ENCODE measurements at regions not wholly inside any gene's neighbourhood (a gene's known extent, or its start where the extent isn't known, plus 50 kb on each side); places are given as distances from the start of the nearest gene placed in this dataset.
"Not testable (repeated sequence)": the region's sequence is repeated elsewhere in the genome, so short reads cannot be mapped to it uniquely, and the experiment has no call there.

- H3K36me3 Mint-ChIP-seq (ENCODE audit: unreplicated experiment), result no peaks in the 10 kb centered on the region
- no peak for TF ChIP-seq CTCF (IDR thresholded peaks at IDR 0.05; ENCODE audit: partially characterized antibody, unreplicated experiment)
These were observed 1674.1 kb upstream of the B3GALT2 start for GRCh38 chr1:194860248-194861201.

DNA sequence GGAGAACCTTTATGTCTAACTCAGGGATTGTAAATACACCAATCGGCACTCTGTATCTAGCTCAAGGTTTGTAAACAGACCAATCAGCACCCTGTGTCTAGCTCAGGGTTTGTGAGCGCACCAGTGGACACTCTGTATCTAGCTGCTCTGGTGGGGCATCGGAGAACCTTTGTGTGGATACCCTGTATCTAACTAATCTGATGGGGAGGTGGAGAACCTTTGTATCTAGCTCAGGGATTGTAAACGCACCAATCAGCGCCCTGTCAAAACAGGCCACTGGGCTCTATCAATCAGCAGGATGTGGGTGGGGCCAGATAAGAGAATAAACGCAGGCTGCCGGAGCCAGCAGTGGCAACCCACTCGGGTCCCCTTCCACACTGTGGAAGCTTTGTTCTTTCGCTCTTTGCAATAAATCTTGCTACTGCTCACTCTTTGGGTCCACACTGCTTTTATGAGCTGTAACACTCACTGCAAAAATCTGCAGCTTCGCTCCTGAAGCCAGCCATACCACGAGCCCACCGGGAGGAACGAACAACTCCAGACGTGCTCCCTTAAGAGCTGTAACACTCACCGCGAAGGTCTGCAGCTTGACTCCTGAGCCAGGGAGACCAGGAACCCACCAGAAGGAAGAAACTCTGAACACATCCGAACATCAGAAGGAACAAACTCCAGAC, 1673.2 kb upstream of the B3GALT2 start:
- H3K9me3 Mint-ChIP-seq (ENCODE audit: unreplicated experiment); H3K27me3 Mint-ChIP-seq (ENCODE audit: unreplicated experiment); H3K4me3 Mint-ChIP-seq (ENCODE audit: unreplicated experiment); H3K27ac Mint-ChIP-seq (ENCODE audit: unreplicated experiment); H3K36me3 Mint-ChIP-seq (ENCODE audit: unreplicated experiment); H3K4me1 Mint-ChIP-seq (ENCODE audit: low read depth, unreplicated experiment); DNase-seq: not testable (repeated sequence)

More at GRCh38 chr1:194860248-194861201, 1674.1 kb upstream of the B3GALT2 start:
- no peak for DNase-seq
- Mint-ChIP-seq H3K27me3 (ENCODE audit: unreplicated experiment) (no peaks in the 10 kb centered on the region), H3K27ac (ENCODE audit: unreplicated experiment) (no peak overlapping the region), H3K9me3 (ENCODE audit: unreplicated experiment) (no peaks in the 10 kb centered on the region), H3K4me3 (ENCODE audit: unreplicated experiment) (no peak overlapping the region), H3K4me1 (ENCODE audit: low read depth, unreplicated experiment) (no peaks in the 10 kb centered on the region)

- H3K9me3 Mint-ChIP-seq (ENCODE audit: unreplicated experiment); H3K27ac Mint-ChIP-seq (ENCODE audit: unreplicated experiment); H3K4me3 Mint-ChIP-seq (ENCODE audit: unreplicated experiment); H3K27me3 Mint-ChIP-seq (ENCODE audit: unreplicated experiment); DNase-seq; H3K4me1 Mint-ChIP-seq (ENCODE audit: low read depth, unreplicated experiment); H3K36me3 Mint-ChIP-seq (ENCODE audit: unreplicated experiment): not testable (repeated sequence)
These were observed 1672.5 kb upstream of the B3GALT2 start for GRCh38 chr1:194858811-194859480.

GRCh38 chr1:194857413-194857812, 1671.0 kb upstream of the B3GALT2 start:
- DNase-seq, result no peak
- H3K27me3 Mint-ChIP-seq (ENCODE audit: unreplicated experiment), result no peaks in the 10 kb centered on the region
- H3K27ac Mint-ChIP-seq (ENCODE audit: unreplicated experiment), result no peak overlapping the region
- no peaks in the 10 kb centered on the region for H3K36me3 Mint-ChIP-seq (ENCODE audit: unreplicated experiment)
- no peak for TF ChIP-seq CTCF (IDR thresholded peaks at IDR 0.05; ENCODE audit: partially characterized antibody, unreplicated experiment)
- H3K4me3 Mint-ChIP-seq (ENCODE audit: unreplicated experiment), result no peak overlapping the region
- H3K9me3 Mint-ChIP-seq (ENCODE audit: unreplicated experiment), result no peaks in the 10 kb centered on the region
- no peaks in the 10 kb centered on the region for H3K4me1 Mint-ChIP-seq (ENCODE audit: low read depth, unreplicated experiment)

DNA sequence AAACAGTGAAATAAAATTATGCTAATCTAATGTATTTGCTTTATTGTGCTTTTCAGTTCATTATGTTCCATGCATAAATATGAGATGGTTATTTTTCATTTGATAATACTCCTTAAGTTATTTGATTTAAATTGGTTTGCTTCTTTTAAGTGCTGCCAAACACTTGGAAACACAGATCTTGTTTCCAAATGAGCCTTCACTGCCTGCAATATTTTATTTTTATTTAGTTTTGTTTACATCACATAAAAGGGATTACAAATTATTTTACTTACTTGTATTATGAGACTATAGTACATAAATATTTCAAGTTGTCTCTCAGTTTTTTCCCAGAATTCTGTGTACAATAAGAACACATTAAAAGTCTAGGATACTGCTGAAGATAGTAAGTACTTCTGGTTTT, 1662.4 kb upstream of the B3GALT2 start:
- Mint-ChIP-seq H3K9me3 (ENCODE audit: unreplicated experiment) (no peaks in the 10 kb centered on the region), H3K27ac (ENCODE audit: unreplicated experiment) (no peak overlapping the region), H3K36me3 (ENCODE audit: unreplicated experiment) (no peaks in the 10 kb centered on the region), H3K4me3 (ENCODE audit: unreplicated experiment) (no peak overlapping the region), H3K27me3 (ENCODE audit: unreplicated experiment) (no peaks in the 10 kb centered on the region), H3K4me1 (ENCODE audit: low read depth, unreplicated experiment) (no peaks in the 10 kb centered on the region)
- DNase-seq, result no peak
- TF ChIP-seq CTCF (IDR thresholded peaks at IDR 0.05; ENCODE audit: partially characterized antibody, unreplicated experiment), result no peak
